ENCODE measurements at regions not wholly inside any gene's neighbourhood (a gene's known extent, or its start where the extent isn't known, plus 50 kb on each side); places are given as distances from the start of the nearest gene placed in this dataset.

DNA sequence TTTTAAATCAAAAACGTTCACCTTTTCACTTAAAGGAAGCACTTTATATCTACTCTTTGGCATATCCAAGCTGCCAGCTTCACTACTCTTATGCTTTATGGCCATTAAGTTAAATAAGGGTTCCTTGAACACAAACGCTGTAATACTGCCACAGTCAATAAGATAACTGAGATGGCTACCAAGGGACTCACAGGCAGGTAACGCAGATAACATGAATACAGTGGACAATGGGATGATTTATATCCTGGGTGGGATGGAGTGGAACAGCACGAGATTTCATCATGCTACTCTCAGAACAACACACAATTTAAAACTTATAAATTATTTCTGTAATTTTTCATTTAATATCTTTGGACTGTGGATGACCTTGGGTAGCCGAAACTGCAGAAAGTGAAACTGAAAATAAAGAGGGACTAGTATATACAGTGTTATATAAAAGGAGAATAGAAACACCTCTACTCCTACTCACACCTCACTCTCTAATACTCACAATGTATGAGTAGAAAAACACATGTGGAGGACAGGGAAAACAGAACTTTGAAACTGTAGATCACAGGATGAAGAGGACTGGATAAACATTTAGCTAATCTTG is 367.3 kb downstream of the C12orf50 start:
- no peaks in the 10 kb centered on the region for H3K4me1 ChIP-seq (ENCODE audit: insufficient read depth, low read length, severe bottlenecking)
- H3K9ac ChIP-seq (ENCODE audit: low read length), result 0 out of 2 replicates have a peak overlapping the region, but pooled peaks have one; percentile 23
- no peak overlapping the region for H3K27ac ChIP-seq (ENCODE audit: low read depth, low read length, poor library complexity, severe bottlenecking)
- no peaks in the 10 kb centered on the region for H3K79me2 ChIP-seq (ENCODE audit: insufficient read depth, low read length)
- H3K4me3 ChIP-seq (ENCODE audit: low read depth, low read length, poor library complexity, severe bottlenecking), result peak overlapping the region; percentile 41
- no peaks in the 10 kb centered on the region for H3K9me2 ChIP-seq (ENCODE audit: low read depth, low read length)
- H3K4me2 ChIP-seq (ENCODE audit: low read length), result peak overlapping the region; percentile 57
- H3K9me3 ChIP-seq (ENCODE audit: low read length), result no peaks in the 10 kb centered on the region
- no peaks in the 10 kb centered on the region for H3K27me3 ChIP-seq (ENCODE audit: insufficient read depth, low read length)
- TF ChIP-seq EZH2 (IDR thresholded peaks at IDR 0.05; ENCODE audit: borderline replicate concordance, low read length), result no peak
- TF ChIP-seq, protein P1, sequence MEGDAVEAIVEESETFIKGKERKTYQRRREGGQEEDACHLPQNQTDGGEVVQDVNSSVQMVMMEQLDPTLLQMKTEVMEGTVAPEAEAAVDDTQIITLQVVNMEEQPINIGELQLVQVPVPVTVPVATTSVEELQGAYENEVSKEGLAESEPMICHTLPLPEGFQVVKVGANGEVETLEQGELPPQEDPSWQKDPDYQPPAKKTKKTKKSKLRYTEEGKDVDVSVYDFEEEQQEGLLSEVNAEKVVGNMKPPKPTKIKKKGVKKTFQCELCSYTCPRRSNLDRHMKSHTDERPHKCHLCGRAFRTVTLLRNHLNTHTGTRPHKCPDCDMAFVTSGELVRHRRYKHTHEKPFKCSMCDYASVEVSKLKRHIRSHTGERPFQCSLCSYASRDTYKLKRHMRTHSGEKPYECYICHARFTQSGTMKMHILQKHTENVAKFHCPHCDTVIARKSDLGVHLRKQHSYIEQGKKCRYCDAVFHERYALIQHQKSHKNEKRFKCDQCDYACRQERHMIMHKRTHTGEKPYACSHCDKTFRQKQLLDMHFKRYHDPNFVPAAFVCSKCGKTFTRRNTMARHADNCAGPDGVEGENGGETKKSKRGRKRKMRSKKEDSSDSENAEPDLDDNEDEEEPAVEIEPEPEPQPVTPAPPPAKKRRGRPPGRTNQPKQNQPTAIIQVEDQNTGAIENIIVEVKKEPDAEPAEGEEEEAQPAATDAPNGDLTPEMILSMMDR (IDR thresholded peaks at IDR 0.05; ENCODE audit: low read length), result no peak
- H3K36me3 ChIP-seq (ENCODE audit: insufficient read depth, low read length), result no peaks in the 10 kb centered on the region
- no peaks in the 10 kb centered on the region for H3F3A ChIP-seq (ENCODE audit: insufficient read depth, low read length)
- H4K20me1 ChIP-seq (ENCODE audit: insufficient read depth, low read length), result no peaks in the 10 kb centered on the region
- peak overlapping the region; percentile 88 for H2AFZ ChIP-seq (ENCODE audit: low read length)

DNA sequence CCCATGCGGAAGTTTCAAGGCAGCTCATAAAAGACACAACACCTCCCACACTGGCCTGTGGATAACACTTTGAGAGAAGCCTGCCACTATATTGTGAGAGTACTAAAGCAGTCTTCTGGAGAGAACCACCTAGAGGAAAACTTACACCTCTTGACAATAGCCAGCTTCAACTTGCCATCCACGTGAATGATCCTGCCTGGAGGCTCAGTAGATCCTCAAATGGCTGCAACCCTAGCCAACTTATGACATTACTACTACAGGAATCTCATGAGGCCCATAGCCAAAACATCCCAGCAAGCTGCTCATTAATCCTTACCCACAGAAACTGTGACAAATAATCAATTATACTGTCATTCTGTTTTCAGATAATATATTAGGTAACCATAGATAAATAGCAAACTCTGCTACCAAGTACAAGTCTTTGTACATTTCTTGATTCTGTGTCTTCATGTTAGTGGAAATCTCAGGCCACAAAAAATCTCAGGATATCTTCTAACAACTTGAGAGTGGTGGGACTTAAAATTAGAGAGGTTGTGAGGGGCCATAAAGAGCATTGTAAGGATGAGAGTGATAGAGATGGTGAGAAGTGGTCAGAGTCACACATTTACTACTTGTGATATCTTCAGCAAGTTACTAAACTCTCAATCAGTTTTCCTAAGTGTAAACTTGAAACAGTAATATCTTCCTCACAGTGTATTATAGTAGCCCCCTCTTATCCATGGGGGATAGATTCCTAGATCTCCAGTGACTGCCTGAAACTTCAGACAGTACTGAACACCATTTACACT is 368.0 kb downstream of the C12orf50 start:
- Histone ChIP-seq H3K4me2 (ENCODE audit: low read length) (peak overlapping the region; percentile 57), H3K9ac (ENCODE audit: low read length) (no peak overlapping the region), H4K20me1 (ENCODE audit: insufficient read depth, low read length) (no peaks in the 10 kb centered on the region), H3K79me2 (ENCODE audit: insufficient read depth, low read length) (no peaks in the 10 kb centered on the region), H3K4me3 (ENCODE audit: low read depth, low read length, poor library complexity, severe bottlenecking) (peak overlapping the region; percentile 41), H3F3A (ENCODE audit: insufficient read depth, low read length) (no peaks in the 10 kb centered on the region), H2AFZ (ENCODE audit: low read length) (peak overlapping the region; percentile 88), H3K9me2 (ENCODE audit: low read depth, low read length) (no peaks in the 10 kb centered on the region), H3K4me1 (ENCODE audit: insufficient read depth, low read length, severe bottlenecking) (no peaks in the 10 kb centered on the region), H3K27me3 (ENCODE audit: insufficient read depth, low read length) (no peaks in the 10 kb centered on the region), H3K9me3 (ENCODE audit: low read length) (no peaks in the 10 kb centered on the region), H3K36me3 (ENCODE audit: insufficient read depth, low read length) (no peaks in the 10 kb centered on the region), H3K27ac (ENCODE audit: low read depth, low read length, poor library complexity, severe bottlenecking) (no peak overlapping the region)
- no peak for TF ChIP-seq EZH2 (IDR thresholded peaks at IDR 0.05; ENCODE audit: borderline replicate concordance, low read length)
- TF ChIP-seq, protein P1 (IDR thresholded peaks at IDR 0.05; ENCODE audit: low read length), result no peak

DNA sequence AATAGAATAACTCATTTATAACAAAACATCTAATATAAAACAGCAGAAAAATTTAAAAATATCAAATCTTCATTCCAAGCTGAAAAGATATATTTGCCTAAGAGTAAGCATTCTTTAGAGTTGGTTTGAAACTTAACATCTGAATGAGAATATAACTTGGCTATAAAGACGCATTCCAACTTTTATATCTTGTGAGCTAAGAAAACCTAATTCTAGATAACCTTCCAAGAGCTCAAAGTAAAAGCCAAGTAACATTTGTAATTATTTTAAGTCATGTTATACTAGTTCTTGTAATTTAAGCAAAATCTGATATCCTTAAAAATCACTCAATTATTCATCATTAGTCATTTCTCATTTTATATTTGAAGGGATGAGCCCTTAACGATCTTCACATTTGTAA is 368.9 kb downstream of the C12orf50 start:
- no peaks in the 10 kb centered on the region for H3K9me2 ChIP-seq (ENCODE audit: low read depth, low read length)
- no peak overlapping the region for H2AFZ ChIP-seq (ENCODE audit: low read length)
- H3K27ac ChIP-seq (ENCODE audit: low read depth, low read length, poor library complexity, severe bottlenecking), result no peak overlapping the region
- TF ChIP-seq EZH2 (IDR thresholded peaks at IDR 0.05; ENCODE audit: borderline replicate concordance, low read length), result no peak
- TF ChIP-seq, protein P1 (IDR thresholded peaks at IDR 0.05; ENCODE audit: low read length), result no peak
- no peaks in the 10 kb centered on the region for H3K9me3 ChIP-seq (ENCODE audit: low read length)
- no peak overlapping the region for H3K9ac ChIP-seq (ENCODE audit: low read length)
- H3K36me3 ChIP-seq (ENCODE audit: insufficient read depth, low read length), result no peaks in the 10 kb centered on the region
- no peaks in the 10 kb centered on the region for H3K79me2 ChIP-seq (ENCODE audit: insufficient read depth, low read length)
- no peaks in the 10 kb centered on the region for H3F3A ChIP-seq (ENCODE audit: insufficient read depth, low read length)
- H4K20me1 ChIP-seq (ENCODE audit: insufficient read depth, low read length), result no peaks in the 10 kb centered on the region
- H3K4me3 ChIP-seq (ENCODE audit: low read depth, low read length, poor library complexity, severe bottlenecking), result no peak overlapping the region
- H3K4me1 ChIP-seq (ENCODE audit: insufficient read depth, low read length, severe bottlenecking), result no peaks in the 10 kb centered on the region
- H3K27me3 ChIP-seq (ENCODE audit: insufficient read depth, low read length), result no peaks in the 10 kb centered on the region
- no peak overlapping the region for H3K4me2 ChIP-seq (ENCODE audit: low read length)

Measured in OCI-LY1 (cell line).